Panc1 (cell line): ENCODE measurements at regions not wholly inside any gene's neighbourhood (a gene's known extent, or its start where the extent isn't known, plus 50 kb on each side); places are given as distances from the start of the nearest gene placed in this dataset.

Experiments
- ATAC-seq: fragments of 200-7000 bp; cut with Tn5 transposase; 2 replicates; pipeline ENCODE4 v1.9.1; 2020; ENCODE audit warnings: mild to moderate bottlenecking, moderate library complexity
- BruUV-seq: library from RNA; stranded (reverse); fragments of 400-500 nt; replicated peaks from 2 replicates; lab custom pipeline; 2021; lab: Mats Ljungman, UMichigan
- CTCF ChIA-PET: fragments of 300-600 bp; sonication (Branson Sonifier 250); formaldehyde crosslinking; loops from one replicate; lab custom pipeline; 2022; ENCODE audit warnings: antibody characterized with exemption; lab: Charles Lee
- POLR2A ChIA-PET: fragments of 300-600 bp; sonication (Branson Sonifier 250); formaldehyde crosslinking; loops from one replicate; lab custom pipeline; 2022; ENCODE audit warnings: antibody characterized with exemption; lab: Charles Lee
- DNase-seq: peaks from one replicate; pipeline ENCODE4 v3.0.0-alpha.2; 2010; ENCODE audit warnings: low read depth, low spot score
- H3K27ac ChIP-seq: 2 replicates; pipeline ENCODE4 v1.5.1; 2011; ENCODE audit warnings: mild to moderate bottlenecking, low read length, inconsistent platforms
- H3K27me3 ChIP-seq: fragments of 200-500 bp; sonication (Bioruptor generic); 2 replicates; pipeline ENCODE4 v1.6.0; 2014; ENCODE audit warnings: low read length, inconsistent platforms; ENCODE audit not compliant: control insufficient read depth, insufficient read depth
- H3K36me3 ChIP-seq: fragments of 200-500 bp; sonication (Bioruptor generic); 2 replicates; pipeline ENCODE4 v1.5.1; 2014; ENCODE audit warnings: inconsistent platforms, mild to moderate bottlenecking, low read length, moderate library complexity; ENCODE audit not compliant: control insufficient read depth, insufficient read depth
- H3K4me1 ChIP-seq: 2 replicates; pipeline ENCODE4 v1.5.1; 2011; ENCODE audit warnings: inconsistent platforms, mild to moderate bottlenecking, low read length, moderate library complexity; ENCODE audit not compliant: control insufficient read depth, insufficient read depth
- H3K4me3 ChIP-seq, 2 experiments: 2 replicates each; pipeline ENCODE4 v1.5.1; 2011 to 2012; ENCODE audit warnings: low read depth in 2 of 2, low read length in 2 of 2, mild to moderate bottlenecking in 2 of 2, inconsistent platforms in 1 of 2, moderate library complexity in 1 of 2
- H3K9me3 ChIP-seq: fragments of 200-500 bp; sonication (Bioruptor generic); 2 replicates; pipeline ENCODE4 v1.5.1; 2014; ENCODE audit warnings: low read depth, mild to moderate bottlenecking, inconsistent platforms, low read length, moderate library complexity; ENCODE audit not compliant: control insufficient read depth, insufficient read depth
- CTCF ChIP-seq: fragments of 450-650 bp; IDR thresholded peaks from 2 replicates; pipeline ENCODE4 v1.5.1; 2017; ENCODE audit warnings: mild to moderate bottlenecking
- POLR2AphosphoS5 ChIP-seq: IDR thresholded peaks from 2 replicates; pipeline ENCODE4 v1.6.1; 2012; ENCODE audit warnings: mild to moderate bottlenecking, low read depth, low read length, moderate library complexity
- REST ChIP-seq, 2 experiments: IDR thresholded peaks; 2 replicates each; pipeline ENCODE4 v1.6.1; 2011 to 2012; ENCODE audit warnings: low read depth in 2 of 2, control low read depth in 1 of 2, low read length in 1 of 2, mild to moderate bottlenecking in 1 of 2, moderate library complexity in 1 of 2; ENCODE audit not compliant: insufficient read depth in 1 of 2
- SIN3A ChIP-seq: IDR thresholded peaks from 2 replicates; pipeline ENCODE4 v1.6.1; 2012; ENCODE audit warnings: low read depth, mild to moderate bottlenecking, low read length, moderate library complexity, borderline replicate concordance; ENCODE audit not compliant: insufficient read depth
- TCF7L2 ChIP-seq: IDR thresholded peaks from 2 replicates; pipeline ENCODE4 v1.6.1; 2011; ENCODE audit warnings: mild to moderate bottlenecking, low read depth, low read length, inconsistent platforms
- in situ Hi-C: cut with HindIII; loops from 2 replicates; pipeline ENCODE4 v1.10.0; 2016; ENCODE audit warnings: low sequenced_read_pairs, low pct_unique_long_range_greater_than_20kb
- intact Hi-C: fragments of 100-400 bp; cut with micrococcal nuclease; formaldehyde crosslinking; loops from one replicate; pipeline ENCODE4 v1.10.0; 2022; ENCODE audit not compliant: unreplicated experiment

- ChIA-PET CTCF (no interaction called here), POLR2A (no interaction called here)
- no peak overlapping the region for H3K27ac ChIP-seq
- intact Hi-C loops = no loop called here
- ATAC-seq (no peak), DNase-seq (no peak)
- H3K4me1 ChIP-seq = no peaks in the 10 kb centered on the region
- H3K9me3 ChIP-seq = no peaks in the 10 kb centered on the region
- TF ChIP-seq POLR2AphosphoS5 (no peak), TCF7L2 (no peak), CTCF (no peak), REST (IDR thresholded peaks at IDR 0.05; ENCODE audit: insufficient read depth in 1 of 2, low read depth in 2 of 2, low read length in 1 of 2) (no peak), SIN3A (no peak)
- in situ Hi-C loops = no loop called here
- H3K36me3 ChIP-seq = no peaks in the 10 kb centered on the region
- H3K4me3 ChIP-seq = no peak overlapping the region
- no peaks in the 10 kb centered on the region for H3K27me3 ChIP-seq
- no TSS peak for BruUV-seq
Measured at GRCh38 chr3:106401666-106402490, 533.1 kb upstream of the CBLB start.

- no peaks in the 10 kb centered on the region for H3K9me3 ChIP-seq
- H3K4me3 ChIP-seq = no peak overlapping the region
- H3K4me1 ChIP-seq = no peaks in the 10 kb centered on the region
- H3K27ac ChIP-seq = no peak overlapping the region
- ATAC-seq = no peak
- CTCF ChIA-PET = no interaction called here
- no peaks in the 10 kb centered on the region for H3K27me3 ChIP-seq
- in situ Hi-C loops (no loop called here), intact Hi-C loops (no loop called here)
- BruUV-seq = no TSS peak
- TF ChIP-seq SIN3A = no peak
- TF ChIP-seq CTCF = no peak
- no peak for TF ChIP-seq REST (IDR thresholded peaks at IDR 0.05; ENCODE audit: insufficient read depth in 1 of 2, low read depth in 2 of 2, low read length in 1 of 2)
- TF ChIP-seq TCF7L2 = no peak
- no peak for TF ChIP-seq POLR2AphosphoS5
- no peak for DNase-seq
- POLR2A ChIA-PET = no interaction called here
- H3K36me3 ChIP-seq = no peaks in the 10 kb centered on the region
Measured at GRCh38 chr3:106403371-106404145, 534.7 kb upstream of the CBLB start.
